HG02943 (cell line): ENCODE measurements at regions not wholly inside any gene's neighbourhood (a gene's known extent, or its start where the extent isn't known, plus 50 kb on each side); places are given as distances from the start of the nearest gene placed in this dataset.
"Not testable (repeated sequence)": the region's sequence is repeated elsewhere in the genome, so short reads cannot be mapped to it uniquely, and the experiment has no call there.

ENCODE experiments used
- ATAC-seq: cut with Tn5 transposase; IDR thresholded peaks from one replicate; pipeline ENCODE4 v1.9.1; 2021; ENCODE audit warnings: mild to moderate bottlenecking, low read depth, moderate library complexity; ENCODE audit not compliant: unreplicated experiment

DNA sequence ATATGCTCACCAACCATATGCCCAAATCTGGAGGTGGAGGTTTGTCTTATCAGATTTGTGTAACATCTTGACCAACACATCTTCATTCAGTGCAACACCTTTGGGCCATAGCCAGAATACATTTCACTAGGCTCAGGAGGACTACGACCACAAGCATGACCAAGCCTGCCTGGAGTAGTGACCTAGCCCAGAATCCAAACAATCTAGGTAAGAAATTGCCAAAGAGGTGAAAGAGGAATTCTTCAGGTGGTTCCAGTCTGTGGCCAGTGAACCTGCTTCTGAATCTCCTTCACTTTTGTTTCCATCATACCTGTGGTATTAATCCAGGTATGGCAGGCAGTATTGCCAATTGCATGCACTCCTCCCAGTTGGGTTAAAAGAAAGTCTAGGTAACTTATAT, 112.8 kb upstream of the RAB18 start:
- ATAC-seq, result no peak

DNA sequence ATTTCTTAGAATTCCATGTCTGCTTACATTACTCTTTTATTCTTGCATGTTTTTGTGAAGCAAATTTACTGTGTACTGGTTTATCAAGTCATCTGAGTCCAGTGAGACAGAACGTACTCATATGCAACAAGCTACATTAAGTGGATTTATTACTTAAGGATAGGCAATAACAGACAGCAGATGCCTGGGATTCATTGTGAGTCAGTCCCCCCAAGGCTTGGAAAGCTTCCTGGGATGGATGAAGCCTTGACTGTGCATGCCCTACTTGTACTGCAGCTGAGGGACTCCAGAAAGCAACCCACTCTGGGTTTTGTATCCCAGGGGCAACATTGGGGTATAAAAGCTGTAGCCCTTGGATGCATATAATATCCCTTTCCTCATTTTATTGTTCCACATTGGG, 113.4 kb upstream of the RAB18 start:
- ATAC-seq, result no peak

DNA sequence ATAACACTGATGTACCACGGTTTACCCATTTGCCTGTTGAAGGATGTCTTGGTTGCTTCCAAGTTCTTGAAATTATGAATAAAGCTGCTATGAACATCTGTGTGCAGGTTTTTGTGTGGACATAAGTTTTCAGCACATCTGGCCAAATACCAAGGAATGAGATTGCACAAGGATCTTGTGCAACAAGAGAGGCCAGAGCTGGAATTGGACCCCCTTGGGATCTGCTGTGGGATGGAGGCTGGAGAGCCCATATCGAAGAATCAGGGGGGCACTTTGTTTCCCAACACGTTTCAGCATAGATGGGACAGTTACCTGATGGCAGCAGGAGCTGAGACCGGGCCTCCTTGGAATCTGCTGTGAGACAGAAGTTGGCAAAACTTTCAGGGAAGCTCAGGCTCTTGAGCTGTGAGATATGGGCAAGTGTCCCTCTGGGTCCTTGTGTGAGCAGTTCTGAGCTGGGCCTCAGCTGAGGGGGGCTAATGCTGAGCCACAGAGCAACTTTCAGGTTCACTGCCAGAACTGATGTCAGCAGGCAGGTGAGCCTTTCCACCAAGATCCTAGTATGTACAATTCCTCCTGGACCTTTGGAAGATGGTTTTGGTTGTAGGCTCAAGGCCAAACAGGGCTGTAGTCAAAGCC, 115.2 kb upstream of the RAB18 start:
- no peak for ATAC-seq

DNA sequence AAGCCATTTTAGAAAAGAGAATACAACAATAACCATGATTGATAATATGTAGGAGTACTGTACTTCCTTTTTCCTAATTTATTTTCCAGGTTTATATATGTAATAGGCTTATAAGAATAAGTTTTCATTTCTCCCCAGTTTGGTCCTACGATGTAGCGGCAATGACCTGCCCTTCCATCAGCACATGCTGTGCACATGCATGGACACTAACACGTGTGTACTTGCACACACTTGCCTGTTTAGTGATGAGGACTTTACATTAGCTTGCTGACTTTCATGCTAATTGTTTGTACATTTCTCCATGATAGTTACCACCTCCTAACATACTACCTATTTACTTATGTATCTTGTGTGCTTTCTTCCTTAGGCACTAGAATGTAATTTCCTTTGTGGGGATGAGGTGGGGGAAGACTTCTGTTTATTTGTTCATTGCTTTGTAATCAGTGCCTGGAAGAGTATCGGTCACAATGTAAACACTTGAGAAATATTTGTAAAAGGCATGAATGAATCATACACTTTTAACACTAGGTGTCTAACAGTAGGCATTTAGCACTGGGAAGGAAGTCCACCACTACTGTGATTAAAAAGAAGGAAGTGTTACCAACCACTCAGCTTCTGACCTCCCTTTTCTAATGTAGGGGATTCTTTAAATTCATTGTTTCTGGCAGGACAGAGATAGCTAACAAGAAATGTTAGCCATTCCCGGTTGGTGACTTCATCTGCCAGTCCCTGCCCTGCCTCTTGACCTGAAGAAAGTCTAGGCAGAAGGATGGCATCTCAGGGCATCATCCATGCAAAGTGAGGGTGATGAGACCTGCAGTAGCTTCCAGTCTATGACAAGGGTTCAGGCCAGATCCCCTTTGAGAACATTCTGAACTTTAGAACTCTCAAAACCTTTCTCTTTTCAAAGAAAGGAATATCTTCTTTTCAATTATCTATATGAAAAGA, 120.2 kb upstream of the RAB18 start:
- no peak for ATAC-seq

DNA sequence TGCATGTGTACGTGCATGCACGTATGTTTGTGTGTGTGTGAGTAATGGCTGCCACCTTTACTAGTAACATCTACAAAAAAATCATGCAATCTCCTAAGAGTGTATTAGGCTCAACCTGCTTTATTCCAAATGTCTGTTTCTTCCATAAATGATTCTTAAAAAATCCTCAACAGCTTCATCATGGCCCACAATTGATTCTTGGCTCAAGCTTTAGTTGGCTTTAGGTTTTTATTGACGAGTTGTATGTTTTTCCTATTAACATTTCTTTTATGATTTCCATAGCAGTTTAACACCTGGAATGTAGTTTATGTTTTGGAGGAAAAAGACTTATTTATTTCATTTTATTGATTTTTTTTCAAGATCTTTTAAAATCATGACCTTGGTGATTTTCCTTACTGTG, 121.9 kb upstream of the RAB18 start:
- ATAC-seq, result no peak

DNA sequence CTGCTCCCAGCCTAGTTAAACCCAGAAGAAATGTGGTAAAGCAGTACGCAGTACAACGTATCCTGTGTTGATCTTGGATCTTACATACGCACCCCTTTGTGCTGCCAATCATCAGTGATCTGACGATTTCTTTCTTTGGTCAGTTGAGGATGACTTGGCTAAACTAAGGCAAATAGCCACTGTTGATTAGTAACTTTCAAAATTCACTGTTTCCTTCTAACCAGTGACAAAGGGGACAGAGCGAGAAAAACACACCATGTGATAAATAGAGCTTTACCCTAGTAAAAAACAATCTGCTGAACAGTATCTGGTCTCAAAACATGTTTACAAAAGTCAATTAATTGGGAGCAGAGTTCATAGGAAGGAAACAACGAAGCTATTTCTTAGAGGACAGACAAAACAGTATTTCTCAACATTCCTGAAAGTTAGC, 123.2 kb upstream of the RAB18 start:
- ATAC-seq, result no peak

DNA sequence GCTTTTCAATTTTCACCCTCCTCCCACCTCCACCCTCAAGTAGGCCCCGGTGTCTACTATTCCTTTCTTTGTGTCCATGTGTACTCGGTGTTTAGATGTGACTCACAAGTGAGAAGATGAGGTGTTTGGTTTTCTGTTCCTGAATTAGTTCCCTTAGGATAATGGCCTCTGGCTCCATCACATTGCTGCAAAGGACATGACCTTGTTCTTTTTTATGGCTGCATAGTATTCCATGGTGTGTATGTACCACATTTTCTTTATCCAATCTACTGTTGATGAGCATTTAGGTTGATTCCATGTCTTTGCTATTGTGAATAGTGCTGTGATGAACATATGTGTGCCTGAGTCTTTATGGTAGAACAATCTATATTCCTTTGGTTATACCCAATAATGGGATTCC, 125.1 kb upstream of the RAB18 start:
- not testable (repeated sequence) for ATAC-seq

DNA sequence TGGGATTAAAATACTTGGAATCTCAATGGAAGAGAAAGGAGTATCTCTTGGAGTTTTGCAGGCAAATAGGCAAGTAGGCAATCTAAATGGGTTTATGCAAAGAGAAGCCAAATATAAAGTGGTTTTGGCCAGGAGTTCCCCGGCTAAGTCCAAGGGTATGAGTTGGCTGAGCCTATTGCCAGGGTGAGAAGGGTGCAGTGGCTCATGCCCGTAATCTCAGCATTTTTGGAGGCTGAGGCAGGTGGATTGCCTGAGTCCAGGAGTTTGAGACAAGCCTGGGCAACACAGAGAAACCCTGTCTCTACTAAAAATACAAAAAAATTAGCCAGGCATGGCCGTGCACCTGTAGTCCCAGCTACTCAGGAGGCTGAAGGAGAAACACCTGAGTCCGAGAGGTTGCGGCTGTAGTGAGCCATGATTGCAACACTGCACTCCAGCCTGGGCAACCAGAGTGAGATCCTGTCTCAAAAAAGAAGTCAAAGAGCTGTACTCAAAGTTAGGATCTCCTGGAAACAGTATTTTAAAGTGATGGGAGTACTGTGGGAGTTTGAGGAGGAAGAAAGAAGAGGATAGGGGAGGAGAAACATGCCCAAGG, 130.4 kb upstream of the RAB18 start:
- no peak for ATAC-seq

DNA sequence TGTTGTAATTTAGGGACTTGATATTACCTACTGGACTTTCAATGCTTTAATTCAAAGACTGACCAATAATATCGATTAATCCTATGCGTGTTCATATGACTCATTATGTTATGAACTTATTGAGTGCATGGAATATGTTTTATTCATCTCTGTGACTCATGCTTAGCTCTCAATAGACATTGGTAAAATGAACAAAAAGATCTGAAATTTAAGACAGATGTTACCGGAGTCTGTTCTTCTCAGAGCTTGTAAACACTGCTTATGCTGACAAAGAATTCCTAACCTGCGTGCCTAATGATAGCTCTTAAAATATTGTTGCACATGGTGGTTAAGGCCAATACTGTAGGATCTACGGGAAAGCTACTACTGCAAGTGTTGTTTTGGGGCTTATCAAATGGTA, 131.5 kb upstream of the ACBD5 start:
- no peak for ATAC-seq

DNA sequence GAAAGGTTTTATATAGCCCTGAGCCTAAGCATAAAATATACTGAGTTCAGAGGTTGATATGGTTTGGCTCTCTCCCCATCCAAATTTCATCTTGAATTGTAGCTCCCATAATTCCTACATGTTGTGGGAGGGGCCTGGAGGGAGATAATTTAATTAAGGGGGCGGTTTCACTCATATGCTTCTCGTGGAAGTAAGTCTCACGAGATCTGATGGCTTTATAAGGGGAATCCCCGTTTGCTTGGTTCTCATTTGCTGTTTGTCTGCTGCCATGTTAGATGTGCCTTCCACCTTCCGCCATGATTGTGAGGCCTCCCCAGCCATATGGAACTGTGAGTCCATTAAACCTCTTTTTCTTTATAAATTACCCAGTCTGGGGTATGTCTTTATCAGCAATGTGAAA, 130.8 kb upstream of the ACBD5 start:
- not testable (repeated sequence) for ATAC-seq

DNA sequence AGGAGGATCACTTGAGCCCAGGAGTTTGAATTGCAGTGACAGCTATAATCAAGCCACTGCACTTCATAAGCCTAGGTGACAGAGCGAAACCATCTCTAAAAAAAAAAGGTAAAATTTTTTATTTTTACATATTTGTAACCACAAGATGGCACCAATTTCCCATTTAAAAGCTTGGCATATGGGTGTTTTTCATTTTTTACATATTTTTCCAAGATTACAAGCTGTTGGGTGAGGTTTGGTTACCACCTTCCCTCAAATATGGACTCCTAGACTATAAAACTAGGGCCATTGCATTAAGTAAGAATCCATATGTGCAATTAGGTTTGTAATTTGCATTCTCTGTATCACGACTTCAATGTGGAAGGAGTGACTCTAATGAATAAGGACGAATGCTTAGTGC, 129.3 kb upstream of the ACBD5 start:
- no peak for ATAC-seq

DNA sequence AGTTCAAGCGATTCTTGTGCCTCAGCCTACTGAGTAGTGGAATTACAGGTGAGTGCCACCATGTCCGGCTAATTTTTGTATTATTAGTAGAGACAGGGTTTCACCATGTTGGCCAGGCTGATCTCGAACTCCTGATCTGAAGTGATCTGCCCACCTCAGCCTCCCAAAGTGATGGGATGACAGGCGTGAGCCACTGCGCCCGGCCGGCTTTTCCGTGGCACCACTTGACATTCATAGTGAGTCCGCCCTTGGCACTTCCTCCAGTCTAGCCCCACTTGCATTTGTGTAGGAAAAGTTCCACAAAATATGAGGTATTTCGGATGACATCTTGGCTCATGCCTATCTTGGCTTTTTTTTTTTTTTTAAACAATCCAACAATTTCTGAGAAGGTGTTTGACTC, 128.1 kb upstream of the ACBD5 start:
- ATAC-seq, result no peak

DNA sequence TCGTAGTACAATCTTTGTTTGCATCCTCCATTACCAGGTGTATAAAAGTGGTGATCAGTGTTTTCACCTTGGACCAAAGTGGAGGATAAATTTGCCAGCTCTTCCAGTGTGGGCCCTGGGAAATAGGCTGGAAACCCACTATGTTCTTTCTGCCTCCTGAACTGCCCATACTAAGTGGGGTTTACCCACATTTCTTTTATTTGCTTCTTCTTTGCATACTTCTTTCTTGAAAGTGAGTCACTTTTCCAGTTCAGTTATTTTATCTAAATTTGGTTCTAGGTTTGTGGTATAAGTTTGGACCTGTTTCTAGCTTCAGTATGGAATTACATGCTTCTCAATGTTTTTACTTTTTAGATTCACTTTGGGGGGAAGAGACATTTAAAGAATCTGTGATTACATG, 126.2 kb upstream of the ACBD5 start:
- ATAC-seq, result no peak

DNA sequence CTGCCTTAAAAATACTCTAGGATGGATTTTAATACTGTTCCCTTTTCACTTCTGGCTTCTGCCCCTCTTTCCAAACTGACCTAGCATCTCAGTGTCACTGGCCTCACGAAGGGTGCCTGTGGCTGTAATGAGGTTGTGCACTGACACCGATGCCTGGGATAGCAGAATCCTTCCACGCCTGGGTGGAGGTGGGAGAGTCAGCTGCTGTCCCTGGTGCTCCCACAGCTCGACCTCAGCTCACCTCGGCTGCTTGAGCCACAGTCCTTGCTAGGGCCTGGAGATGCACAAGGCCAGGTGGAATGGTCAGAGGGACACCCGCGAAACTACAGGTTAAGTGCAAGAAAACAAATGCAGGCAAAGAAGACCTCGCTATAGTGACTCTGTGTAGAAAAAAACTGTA, 123.4 kb upstream of the ACBD5 start:
- ATAC-seq, result no peak

DNA sequence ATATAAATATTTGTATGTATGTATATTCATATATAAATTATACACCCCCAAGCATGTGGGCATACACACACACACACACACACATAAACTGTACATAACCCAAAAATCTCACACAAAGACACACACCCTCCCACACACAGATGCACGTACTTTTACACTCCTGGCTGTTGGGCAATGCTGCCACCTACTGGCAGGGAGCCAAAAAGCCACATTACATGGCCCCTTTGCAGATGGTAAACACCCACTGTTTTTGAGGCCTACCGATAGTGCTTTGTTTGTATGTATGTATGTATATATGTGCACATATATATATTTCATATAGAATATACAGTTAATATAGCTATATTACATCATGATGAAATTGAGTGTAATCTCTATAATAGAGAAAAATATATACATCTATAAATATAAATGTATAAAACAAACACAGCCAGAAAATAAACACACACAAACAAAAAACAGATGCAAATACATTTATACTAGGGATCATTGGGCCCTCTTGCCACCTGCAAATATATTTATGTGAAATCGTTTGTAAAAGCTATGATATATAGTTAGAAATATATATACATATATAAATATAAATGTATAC, 120.1 kb upstream of the ACBD5 start:
- peak; percentile 66 for ATAC-seq

DNA sequence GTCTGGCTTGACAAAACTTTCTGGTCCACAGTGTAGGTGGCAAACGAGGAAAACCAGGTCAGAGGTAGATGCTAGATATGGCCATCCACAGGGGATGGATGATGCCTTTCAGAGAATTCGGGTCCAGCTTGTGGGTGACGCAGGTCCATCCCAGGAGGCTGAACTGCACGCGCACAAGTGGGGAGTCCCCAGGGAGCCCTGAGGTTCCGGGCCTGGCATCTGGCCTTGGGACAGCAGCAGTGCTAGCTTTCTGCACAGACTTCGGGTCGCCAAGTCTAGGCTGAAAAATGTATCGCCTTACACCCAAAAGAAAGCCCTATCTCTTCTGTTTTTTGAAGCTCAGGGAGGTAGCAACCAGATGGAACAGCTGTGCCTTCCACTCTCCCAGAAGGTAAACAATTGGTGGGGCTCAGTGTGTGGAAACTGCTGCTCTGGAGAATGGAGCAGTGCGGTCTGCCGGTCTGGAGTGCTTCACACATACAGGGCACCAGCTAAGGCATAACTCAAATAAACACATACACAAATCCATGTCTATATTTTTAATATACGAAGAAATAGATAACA, 119.3 kb upstream of the ACBD5 start:
- ATAC-seq, result no peak

DNA sequence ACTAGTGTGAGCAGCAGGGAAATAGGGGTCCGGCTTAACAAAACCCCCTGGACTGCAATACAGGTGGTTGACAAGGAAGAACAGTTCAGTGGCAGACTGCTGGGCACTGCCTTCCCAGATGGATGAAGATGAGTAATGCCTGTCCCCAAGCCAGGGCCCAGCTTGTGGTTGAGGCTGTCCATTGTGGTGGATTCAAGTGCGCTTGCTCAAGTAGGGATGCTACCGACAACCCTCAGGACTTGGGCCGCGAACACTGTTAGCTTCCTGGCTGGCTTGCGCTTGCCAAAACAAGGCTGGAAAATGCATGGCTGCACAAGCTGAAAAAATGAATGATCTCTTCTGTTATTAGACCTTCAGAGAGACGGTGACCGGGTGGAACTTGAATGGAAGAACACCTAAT, 116.1 kb upstream of the ACBD5 start:
- no peak for ATAC-seq

DNA sequence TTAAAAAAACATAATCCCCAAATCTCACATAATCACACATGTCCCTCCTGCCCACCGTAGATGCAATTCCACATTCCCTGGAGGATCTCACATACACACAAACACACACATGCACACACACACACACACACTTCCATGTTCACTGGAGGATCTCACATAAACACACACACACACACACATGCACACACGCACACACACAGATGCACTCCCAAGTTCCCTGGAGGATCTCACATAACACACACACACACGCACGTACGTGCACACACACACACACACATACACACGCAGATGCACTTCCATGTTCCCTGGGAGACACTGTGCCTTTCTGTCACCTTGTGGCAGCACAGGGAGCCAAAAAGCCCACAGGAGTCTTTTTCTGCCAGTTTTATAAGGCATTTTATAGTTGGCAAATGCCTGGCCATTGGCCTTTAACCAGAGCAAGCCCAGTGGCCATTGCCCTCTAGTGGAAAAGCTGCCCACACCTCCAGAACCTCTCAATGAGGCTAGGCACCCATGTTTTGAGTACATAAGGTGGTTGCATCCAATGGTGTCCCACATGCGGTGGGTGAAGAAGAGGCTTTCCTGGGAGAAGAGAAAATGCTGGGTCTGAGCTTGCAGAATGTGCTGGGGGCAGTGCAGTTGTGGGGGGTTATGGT, 115.4 kb upstream of the ACBD5 start:
- ATAC-seq, result no peak

DNA sequence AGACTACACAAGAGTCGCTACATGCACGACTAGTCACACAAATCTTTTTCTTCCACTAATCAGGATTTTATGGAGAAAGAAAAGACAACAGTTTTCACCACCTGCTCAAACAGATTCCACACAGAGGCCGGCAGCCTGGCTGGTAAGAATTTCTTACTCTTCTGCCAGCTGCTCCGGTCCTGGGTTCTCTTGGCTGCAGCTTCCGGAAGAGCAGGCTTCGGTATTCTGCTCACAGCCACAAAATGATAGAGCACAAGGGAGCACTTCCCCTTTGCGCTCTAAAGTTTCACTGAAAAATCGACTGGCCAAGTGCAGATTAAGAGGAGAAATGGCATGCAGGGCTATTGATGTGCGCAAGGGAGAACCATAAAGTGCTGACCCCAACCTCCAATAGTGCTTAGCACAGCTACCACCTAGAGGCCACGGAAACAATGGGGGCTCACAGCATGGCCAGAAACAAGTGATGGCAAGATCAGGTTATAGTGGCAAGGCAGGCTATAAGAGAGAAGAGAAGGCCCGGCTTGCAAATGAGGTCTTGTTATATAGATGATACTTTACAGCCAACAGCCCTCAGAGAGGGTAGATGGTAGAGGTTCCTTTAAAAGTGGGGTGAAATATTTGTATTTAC, 114.2 kb upstream of the ACBD5 start:
- ATAC-seq, result peak; percentile 88

DNA sequence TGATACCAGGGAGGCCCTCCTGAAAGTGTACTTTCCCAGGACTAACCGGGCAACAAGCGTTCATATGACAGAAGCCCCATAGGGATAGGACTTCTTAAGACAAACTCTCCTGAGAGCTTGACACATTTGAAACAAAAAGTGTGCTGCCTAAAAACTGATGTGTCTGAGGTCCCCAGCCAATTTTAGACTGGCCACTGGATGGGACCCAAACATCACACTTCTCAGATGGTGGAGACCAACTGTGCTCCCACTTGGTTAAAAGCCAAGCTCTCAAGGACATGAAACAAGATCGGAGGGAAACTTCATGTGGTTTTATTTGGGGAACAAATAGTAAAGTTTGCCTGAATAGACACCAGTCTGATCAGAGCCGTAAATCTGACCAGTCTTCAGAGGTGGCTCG, 113.5 kb upstream of the ACBD5 start:
- ATAC-seq, result peak; percentile 29
